HFFc6 (cell line): ENCODE measurements at regions not wholly inside any gene's neighbourhood (a gene's known extent, or its start where the extent isn't known, plus 50 kb on each side); places are given as distances from the start of the nearest gene placed in this dataset.
A peak's percentile ranks its signal among the peaks of the same experiment; 100 is the strongest.

Experiments
- DNase-seq: peaks from one replicate; pipeline ENCODE4 v3.0.0-alpha.2; 2018
- H3K27ac Mint-ChIP-seq: 2 replicates; pipeline ENCODE4 v1.8.0; 2020; ENCODE audit warnings: mild to moderate bottlenecking, mixed read lengths
- H3K27me3 Mint-ChIP-seq: 2 replicates; pipeline ENCODE4 v1.8.0; 2021; ENCODE audit warnings: mild to moderate bottlenecking, moderate library complexity, mixed read lengths; ENCODE audit not compliant: insufficient read depth
- H3K36me3 Mint-ChIP-seq: 2 replicates; pipeline ENCODE4 v1.8.0; 2021; ENCODE audit warnings: low read depth, mixed read lengths
- H3K4me1 Mint-ChIP-seq: 2 replicates; pipeline ENCODE4 v1.8.0; 2020; ENCODE audit warnings: low read depth, mixed read lengths
- H3K4me3 Mint-ChIP-seq: 2 replicates; pipeline ENCODE4 v1.8.0; 2020; ENCODE audit warnings: mild to moderate bottlenecking, moderate library complexity, mixed read lengths
- H3K9me3 Mint-ChIP-seq: 2 replicates; pipeline ENCODE4 v1.8.0; 2020; ENCODE audit warnings: mild to moderate bottlenecking, mixed read lengths
- TF ChIP-seq, protein P1 (sequence below): fragments of 200-600 bp; sonication (generic); IDR thresholded peaks from 2 replicates; pipeline ENCODE4 v1.5.0; 2021; ENCODE audit warnings: antibody characterized with exemption, mild to moderate bottlenecking

DNA sequence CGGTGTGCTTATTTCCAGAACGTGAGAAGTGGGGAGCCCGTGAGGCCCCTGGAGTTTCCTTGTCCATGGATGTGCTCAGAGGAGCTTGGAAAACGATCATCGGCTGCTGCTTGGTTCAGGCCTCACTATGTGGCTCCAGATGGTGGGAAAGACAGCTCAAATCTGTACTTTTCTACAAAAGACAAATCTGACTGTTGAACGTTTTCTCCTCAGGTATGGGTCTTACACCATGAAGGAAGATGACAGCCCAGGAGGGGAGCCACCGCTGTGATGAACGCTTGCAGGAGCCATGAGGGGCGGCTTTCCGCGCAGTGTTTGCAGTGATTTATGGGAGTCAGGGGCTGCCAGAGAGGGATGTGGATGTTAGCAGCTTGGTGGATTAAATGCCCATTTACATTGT is 109.4 kb upstream of the E2F8 start:
- H3K4me1 Mint-ChIP-seq, result peaks cover 18% of the 10 kb centered on the region; the same call in 1 of the 2 replicates
- H3K36me3 Mint-ChIP-seq, result no peaks in the 10 kb centered on the region
- TF ChIP-seq, protein P1, sequence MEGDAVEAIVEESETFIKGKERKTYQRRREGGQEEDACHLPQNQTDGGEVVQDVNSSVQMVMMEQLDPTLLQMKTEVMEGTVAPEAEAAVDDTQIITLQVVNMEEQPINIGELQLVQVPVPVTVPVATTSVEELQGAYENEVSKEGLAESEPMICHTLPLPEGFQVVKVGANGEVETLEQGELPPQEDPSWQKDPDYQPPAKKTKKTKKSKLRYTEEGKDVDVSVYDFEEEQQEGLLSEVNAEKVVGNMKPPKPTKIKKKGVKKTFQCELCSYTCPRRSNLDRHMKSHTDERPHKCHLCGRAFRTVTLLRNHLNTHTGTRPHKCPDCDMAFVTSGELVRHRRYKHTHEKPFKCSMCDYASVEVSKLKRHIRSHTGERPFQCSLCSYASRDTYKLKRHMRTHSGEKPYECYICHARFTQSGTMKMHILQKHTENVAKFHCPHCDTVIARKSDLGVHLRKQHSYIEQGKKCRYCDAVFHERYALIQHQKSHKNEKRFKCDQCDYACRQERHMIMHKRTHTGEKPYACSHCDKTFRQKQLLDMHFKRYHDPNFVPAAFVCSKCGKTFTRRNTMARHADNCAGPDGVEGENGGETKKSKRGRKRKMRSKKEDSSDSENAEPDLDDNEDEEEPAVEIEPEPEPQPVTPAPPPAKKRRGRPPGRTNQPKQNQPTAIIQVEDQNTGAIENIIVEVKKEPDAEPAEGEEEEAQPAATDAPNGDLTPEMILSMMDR, result no peak
- peak overlapping the region; percentile 13; the same call in 1 of the 2 replicates for H3K4me3 Mint-ChIP-seq
- no peak overlapping the region for H3K27ac Mint-ChIP-seq
- peaks cover 66% of the 10 kb centered on the region for H3K27me3 Mint-ChIP-seq
- DNase-seq, result no peak
- H3K9me3 Mint-ChIP-seq, result no peaks in the 10 kb centered on the region

DNA sequence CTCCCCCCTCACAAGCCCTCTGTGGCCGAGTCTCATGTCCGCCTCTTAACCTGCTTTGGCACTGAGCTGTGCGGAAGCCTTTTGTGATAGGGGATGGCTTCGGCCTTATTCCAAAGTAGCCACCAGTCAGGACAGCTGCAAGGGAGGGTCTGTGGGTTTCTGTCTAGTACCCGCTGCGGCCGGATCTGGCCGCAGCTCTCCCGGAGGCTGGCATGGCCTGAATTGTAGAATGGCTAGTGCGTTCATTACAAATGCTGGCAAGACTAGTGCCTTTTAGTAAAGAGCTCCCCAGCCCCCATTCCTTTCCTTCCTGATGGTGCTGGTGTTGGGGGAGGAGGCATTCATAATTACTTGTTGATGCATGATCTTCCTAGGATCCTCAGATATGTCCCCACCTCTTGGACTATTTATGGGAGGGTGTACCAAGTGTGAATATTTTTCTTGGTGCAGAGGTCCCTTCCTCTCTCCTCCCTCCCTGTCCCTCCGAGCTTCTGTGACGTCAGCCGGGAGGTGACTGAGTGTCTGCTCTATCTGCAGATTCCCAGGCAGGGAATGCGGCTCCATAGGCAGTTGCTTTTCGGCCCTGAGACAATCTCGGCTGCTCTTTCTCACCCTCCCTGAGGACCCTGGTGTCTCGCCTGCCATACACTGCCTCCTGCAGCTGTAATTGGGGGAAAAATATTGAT is 108.7 kb upstream of the E2F8 start:
- H3K27ac Mint-ChIP-seq, result no peak overlapping the region
- H3K4me3 Mint-ChIP-seq, result peak overlapping the region; percentile 13; the same call in 1 of the 2 replicates
- peaks cover 4% of the 10 kb centered on the region for H3K36me3 Mint-ChIP-seq
- peaks cover 18% of the 10 kb centered on the region; the same call in 1 of the 2 replicates for H3K4me1 Mint-ChIP-seq
- TF ChIP-seq, protein P1, result no peak
- peaks cover 64% of the 10 kb centered on the region for H3K27me3 Mint-ChIP-seq
- no peak for DNase-seq
- no peaks in the 10 kb centered on the region; the same call in 1 of the 2 replicates for H3K9me3 Mint-ChIP-seq

DNA sequence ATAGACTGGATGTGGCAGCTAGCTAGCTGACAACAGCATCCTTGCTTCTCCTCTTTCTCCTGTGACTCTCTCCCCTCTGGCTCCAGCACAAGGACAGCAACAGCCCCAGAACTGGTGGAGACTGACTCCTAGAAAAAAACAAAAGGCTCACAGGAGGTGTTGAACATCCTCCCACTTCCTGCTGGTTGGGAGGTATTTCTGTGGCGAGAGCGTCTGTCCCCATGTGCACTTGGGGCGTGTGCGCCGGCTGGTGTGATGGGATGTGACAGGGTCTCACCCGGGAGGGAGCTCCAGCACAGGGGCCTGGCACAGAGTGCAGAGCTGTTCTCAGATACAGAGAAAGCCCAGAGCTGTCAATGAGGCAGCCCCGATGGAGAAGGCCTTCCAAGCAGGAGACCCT is 107.2 kb upstream of the E2F8 start:
- Mint-ChIP-seq H3K9me3 (no peaks in the 10 kb centered on the region; the same call in 1 of the 2 replicates), H3K4me3 (no peak overlapping the region), H3K36me3 (peaks cover 5% of the 10 kb centered on the region), H3K27ac (no peak overlapping the region), H3K4me1 (peaks cover 18% of the 10 kb centered on the region; the same call in 1 of the 2 replicates), H3K27me3 (peaks cover 72% of the 10 kb centered on the region)
- TF ChIP-seq, protein P1, result no peak
- DNase-seq, result no peak

DNA sequence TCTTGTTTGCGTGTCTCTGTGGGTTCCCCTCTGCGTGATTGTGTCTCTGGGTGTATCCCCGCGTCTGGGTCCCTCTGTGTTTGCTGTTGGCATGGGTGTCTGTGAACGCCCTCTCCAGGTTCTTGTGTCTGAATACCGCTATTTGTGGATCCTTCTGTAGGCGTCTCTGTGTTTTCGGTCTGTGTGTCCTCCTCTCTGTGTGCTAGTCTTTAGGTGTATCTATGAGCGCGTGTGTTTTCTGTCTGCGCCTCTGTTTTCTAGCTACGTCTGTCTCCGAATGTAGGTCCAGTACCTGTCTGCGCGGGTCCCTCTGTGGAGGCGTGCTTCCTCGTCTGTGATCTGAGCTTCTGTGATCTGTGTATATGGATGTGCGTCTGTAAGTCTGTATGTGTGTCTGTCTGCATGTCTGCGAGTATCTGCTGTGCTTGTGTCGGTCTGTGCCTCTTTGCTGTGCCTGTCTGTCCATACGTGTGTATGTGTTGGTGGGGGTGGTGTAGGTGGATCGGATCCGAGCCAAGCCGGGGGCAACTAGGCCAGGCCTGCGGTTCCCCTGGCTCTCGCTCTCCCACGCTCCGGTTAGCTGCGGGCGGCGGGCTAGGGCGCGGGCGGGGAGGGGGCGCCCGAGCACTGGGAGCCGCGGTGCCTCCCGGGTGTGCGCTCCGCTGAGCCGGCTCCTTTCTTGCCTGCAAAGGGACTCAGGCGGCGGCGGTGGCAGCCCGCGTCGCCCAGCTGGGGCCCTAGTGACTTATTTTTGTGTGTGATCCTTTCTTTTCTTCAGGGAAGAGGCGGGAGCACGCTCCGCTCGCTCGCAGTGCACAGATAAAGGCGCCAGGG is 105.3 kb upstream of the E2F8 start:
- H3K27me3 Mint-ChIP-seq, result peaks cover 75% of the 10 kb centered on the region
- DNase-seq, result no peak
- no peak overlapping the region for H3K27ac Mint-ChIP-seq
- TF ChIP-seq, protein P1, result no peak
- peaks cover 18% of the 10 kb centered on the region; the same call in 1 of the 2 replicates for H3K4me1 Mint-ChIP-seq
- H3K9me3 Mint-ChIP-seq, result no peaks in the 10 kb centered on the region; the same call in 1 of the 2 replicates
- peak overlapping the region; percentile 53; the same call in 1 of the 2 replicates for H3K4me3 Mint-ChIP-seq
- peaks cover 5% of the 10 kb centered on the region for H3K36me3 Mint-ChIP-seq

DNA sequence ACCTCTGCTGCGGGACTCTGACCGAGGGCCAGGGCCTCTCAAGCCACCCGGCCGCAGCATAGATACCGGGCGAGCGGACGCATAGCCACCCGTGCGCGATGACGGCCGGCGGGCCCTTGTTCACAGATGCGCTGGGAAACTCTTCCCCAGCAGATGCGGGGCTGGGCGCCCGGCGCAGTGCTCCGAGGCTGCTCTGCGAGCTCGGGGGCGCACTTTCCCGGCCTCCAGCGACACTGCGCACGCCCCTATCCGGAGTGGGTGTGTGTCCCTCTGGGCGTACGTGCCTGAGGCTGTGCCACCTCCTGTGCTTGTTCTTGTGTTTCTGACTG is 104.7 kb upstream of the E2F8 start:
- Mint-ChIP-seq H3K9me3 (no peaks in the 10 kb centered on the region; the same call in 1 of the 2 replicates), H3K4me1 (peaks cover 18% of the 10 kb centered on the region; the same call in 1 of the 2 replicates), H3K36me3 (peaks cover 5% of the 10 kb centered on the region), H3K4me3 (peak overlapping the region; percentile 53; the same call in 1 of the 2 replicates), H3K27me3 (peaks cover 75% of the 10 kb centered on the region), H3K27ac (no peak overlapping the region)
- TF ChIP-seq, protein P1, result no peak
- no peak for DNase-seq
